ENCODE measurements at regions not wholly inside any gene's neighbourhood (a gene's known extent, or its start where the extent isn't known, plus 50 kb on each side); places are given as distances from the start of the nearest gene placed in this dataset.

- no peaks in the 10 kb centered on the region for H3K9me1 ChIP-seq (replicated peaks; ENCODE audit: control insufficient read depth, extremely low read depth, insufficient read depth, low read length)
- no peaks in the 10 kb centered on the region for H4K20me1 ChIP-seq (replicated peaks; ENCODE audit: control insufficient read depth, extremely low read depth, insufficient read depth, low read length)
- H3K4me3 ChIP-seq (replicated peaks in 1 of 3; ENCODE audit: insufficient read depth in 1 of 3, low read depth in 1 of 3, low read length in 3 of 3): no peak overlapping the region
- H3K79me2 ChIP-seq (ENCODE audit: control insufficient read depth, insufficient read depth, low read length): no peaks in the 10 kb centered on the region
- FAIRE-seq: no peak
- dilution Hi-C loops (cut with MboI; ENCODE audit: extremely low pct_ligation_motif_present, low sequenced_read_pairs): no loop called here
- H3K27me3 ChIP-seq (ENCODE audit: control insufficient read depth in 2 of 2, insufficient read depth in 2 of 2, low read length in 2 of 2): peaks cover 0 to under 1% of the 10 kb centered on the region in 2 experiments
- no peak overlapping the region for H2AFZ ChIP-seq (ENCODE audit: low read depth, low read length)
- no peaks in the 10 kb centered on the region for H3K36me3 ChIP-seq (ENCODE audit: control insufficient read depth in 2 of 2, extremely low read depth in 1 of 2, insufficient read depth in 2 of 2, low read length in 2 of 2)
- ChIA-PET CTCF (no interaction called here), POLR2A (no interaction called here)
- H3K9me3 ChIP-seq (replicated peaks; ENCODE audit: control insufficient read depth, insufficient read depth, low read length): no peaks in the 10 kb centered on the region
- TF ChIP-seq JUN (IDR thresholded peaks at IDR 0.05; ENCODE audit: borderline replicate concordance, insufficient read depth, insufficient read length, low read depth) (no peak), POLR2A (IDR thresholded peaks at IDR 0.05; ENCODE audit: low read depth, low read length) (no peak), MYC (IDR thresholded peaks at IDR 0.05; ENCODE audit: low read depth, low read length) (no peak), FOS (IDR thresholded peaks at IDR 0.05; ENCODE audit: borderline replicate concordance, insufficient read depth, low read length) (no peak), POLR2AphosphoS5 (IDR thresholded peaks at IDR 0.05; ENCODE audit: insufficient read depth, low read depth, low read length) (no peak), EZH2 (IDR thresholded peaks at IDR 0.05; ENCODE audit: borderline replicate concordance, low read depth, low read length, severe bottlenecking) (no peak), MAX (IDR thresholded peaks at IDR 0.05; ENCODE audit: insufficient read depth, insufficient read length) (no peak), GATA2 (IDR thresholded peaks at IDR 0.05; ENCODE audit: insufficient read depth, insufficient read length, low read depth, low read length) (no peak), CTCF (IDR thresholded peaks at IDR 0.05; ENCODE audit: extremely low read depth in 1 of 2, insufficient read depth in 1 of 2, low read depth in 1 of 2, low read length in 2 of 2) (no peak)
- no peak for DNase-seq (ENCODE audit: low read depth, low spot score)
- intact Hi-C loops (cut with micrococcal nuclease): no loop called here
- no peak overlapping the region for H3K4me2 ChIP-seq (ENCODE audit: insufficient read depth, low read length)
- no TSS peak for BruUV-seq (replicated peaks)
- H3K9ac ChIP-seq (replicated peaks; ENCODE audit: extremely low read depth, insufficient read depth, low read length): no peak overlapping the region
- peaks cover 10% of the 10 kb centered on the region for H3K4me1 ChIP-seq (ENCODE audit: control insufficient read depth, extremely low read depth, insufficient read depth, low read length)
- no peak overlapping the region for H3K27ac ChIP-seq (ENCODE audit: insufficient read depth, low read depth, low read length)
Measured at GRCh38 chr1:90405726-90406125, 311.4 kb downstream of the BARHL2 start.

Measured in endothelial cell of umbilical vein (primary cell).